IPS DF 4.7 (cell line): ENCODE measurements at regions not wholly inside any gene's neighbourhood (a gene's known extent, or its start where the extent isn't known, plus 50 kb on each side); places are given as distances from the start of the nearest gene placed in this dataset.

Experiments
- DNase-seq: peaks from one replicate; pipeline ENCODE4 v3.0.0-alpha.2; 2013; ENCODE audit warnings: low spot score; ENCODE audit errors: extremely low read depth

DNA sequence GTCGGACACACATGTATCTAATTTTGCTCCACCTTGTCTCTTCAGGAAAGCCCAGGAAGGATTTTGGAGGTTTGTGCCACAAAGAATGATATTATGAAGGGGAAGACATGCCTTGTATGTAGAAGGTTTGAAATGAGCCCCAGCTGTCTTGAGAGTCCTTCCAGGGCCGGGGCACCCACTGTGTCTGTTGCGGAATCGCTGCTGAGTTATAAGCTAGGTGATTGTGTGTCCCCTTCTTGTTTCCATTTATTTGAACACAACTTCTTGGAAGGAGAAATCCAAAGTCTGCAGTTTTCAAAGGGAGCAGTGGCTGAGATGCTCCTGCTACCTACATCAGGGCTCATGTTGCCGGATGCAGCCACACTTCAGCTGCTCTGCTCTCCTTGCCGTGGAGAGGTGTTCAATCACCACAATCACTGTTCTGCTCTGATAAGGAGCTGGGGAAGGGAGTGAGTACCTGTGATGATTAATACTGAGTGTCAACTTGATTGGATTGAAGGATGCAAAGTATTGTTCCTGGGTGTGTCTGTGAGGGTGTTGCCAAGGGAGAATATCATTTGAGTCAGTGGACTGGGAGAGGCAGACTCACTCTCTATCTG, 828.6 kb downstream of the QKI start:
- no peak for DNase-seq

DNA sequence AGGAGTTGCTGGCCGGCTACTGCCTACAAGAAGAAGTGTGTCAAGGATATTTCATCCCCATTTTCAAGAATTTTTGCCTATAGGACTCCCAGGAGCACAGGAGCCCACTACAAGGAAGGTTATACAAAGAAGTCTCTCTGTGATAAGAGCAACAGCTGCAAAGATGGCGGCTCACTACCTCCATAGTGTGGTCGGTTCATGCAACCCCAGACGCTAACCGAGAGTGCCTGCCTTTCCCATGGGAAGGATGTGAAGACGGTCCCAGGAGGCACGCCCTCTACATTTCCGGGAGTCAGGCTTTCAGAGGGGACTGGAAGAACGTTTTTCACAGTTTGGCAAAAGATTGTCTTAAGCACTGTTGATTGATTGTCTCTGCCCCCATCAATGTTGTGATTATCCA, 816.3 kb downstream of the QKI start:
- DNase-seq: no peak

DNA sequence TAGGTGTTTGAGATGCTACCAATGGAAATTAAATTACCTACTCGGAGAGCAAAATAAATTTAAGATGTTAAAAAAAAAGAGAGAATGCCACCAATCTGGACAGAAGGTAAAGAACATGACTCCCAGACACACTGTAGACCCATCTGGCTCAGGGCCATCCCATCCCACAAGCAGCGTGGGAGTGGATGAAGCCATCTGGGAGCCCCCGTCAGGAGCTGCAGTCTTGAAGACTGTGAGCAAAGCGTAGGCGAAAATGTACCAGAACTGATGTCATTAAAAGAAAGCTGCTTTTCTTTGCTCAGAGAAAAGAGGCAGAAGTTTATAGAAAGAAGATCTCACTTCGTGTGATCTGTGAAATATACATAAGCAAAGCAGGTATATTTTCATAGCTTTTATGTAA, 815.7 kb downstream of the QKI start:
- no peak for DNase-seq

DNA sequence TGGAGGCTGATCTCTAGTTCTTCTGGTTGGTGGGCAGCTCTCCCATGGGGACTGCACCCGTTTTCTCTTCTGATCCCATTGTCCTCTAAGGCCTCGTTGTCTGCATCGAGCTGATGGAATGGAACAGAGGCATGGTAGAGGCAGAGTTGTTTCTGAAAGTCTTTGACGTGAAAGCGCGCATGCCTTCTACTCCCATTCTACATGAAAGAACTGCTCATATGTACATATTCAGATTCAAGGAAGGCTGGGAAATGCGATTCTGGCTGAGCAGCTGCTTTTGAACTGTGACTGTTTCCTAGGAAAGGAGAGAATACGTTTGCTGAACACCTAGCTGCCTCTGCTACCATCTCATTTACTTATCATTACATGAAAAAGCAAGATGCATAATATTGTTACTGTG, 815.2 kb downstream of the QKI start:
- DNase-seq: no peak

DNA sequence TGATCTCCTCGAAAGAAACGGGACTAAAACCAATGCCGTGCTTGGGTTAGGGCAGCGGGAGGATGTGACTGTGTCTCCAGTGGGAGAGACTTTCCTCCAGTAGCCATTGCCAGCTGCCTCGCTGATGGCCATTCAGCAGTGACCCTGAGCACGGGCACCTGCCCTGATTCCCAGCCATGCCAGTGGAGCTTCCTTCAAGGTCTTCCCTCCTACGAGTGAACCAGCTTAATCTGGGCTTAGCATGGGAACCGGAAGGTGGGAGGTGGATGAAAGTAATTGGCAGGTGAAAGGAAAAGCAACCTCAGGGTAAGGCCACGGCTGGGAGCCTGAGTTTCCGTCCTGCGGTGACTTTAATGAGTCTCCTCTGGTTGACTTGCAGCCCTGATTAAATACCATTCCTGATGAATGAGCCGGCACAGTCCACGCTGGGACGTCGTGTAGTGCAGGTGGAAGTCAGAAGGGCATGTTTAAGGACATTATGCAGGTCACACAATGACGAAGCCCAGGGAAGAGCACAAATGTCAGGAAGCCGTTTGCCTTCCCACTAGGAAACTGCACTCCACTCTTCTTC, 813.5 kb downstream of the QKI start:
- no peak for DNase-seq

DNA sequence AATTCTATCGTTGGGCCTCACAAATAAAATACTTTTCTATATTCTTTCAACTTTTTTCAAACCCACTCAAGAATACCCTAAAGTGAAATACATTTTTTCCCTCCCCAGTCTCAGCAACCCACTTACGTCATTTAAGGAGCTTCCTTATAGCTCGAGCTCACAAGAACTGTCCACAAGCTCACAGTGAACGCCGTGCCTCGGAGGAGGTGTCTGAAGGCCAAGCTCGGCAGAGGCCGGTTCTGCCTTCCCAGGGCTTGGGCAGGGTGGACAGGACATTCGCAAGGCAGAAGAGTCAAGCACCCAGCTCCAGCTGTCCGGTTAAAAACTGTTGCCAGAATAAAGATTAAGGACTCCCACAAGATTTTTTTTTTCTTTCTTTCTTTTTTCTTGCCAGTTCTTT, 802.3 kb downstream of the QKI start:
- DNase-seq: no peak

DNA sequence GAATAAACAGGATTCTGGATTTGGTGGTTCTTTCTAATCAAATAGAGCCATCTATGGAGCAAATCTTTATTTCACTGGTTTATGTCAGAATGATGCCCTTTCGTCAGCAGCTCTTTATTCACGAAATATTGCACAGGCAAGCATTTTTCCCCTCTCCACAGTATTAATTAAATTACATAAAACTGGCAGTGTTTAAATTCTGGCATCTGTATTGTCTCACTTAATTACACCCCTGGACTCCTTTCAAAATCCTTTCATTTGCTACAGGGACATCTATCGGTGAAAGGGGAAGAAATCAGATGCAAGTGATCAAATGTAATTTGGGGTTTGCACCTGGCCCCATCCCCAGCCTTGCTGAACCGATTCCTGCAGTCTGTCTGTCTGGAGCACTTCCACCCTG, 801.9 kb downstream of the QKI start:
- DNase-seq: no peak

DNA sequence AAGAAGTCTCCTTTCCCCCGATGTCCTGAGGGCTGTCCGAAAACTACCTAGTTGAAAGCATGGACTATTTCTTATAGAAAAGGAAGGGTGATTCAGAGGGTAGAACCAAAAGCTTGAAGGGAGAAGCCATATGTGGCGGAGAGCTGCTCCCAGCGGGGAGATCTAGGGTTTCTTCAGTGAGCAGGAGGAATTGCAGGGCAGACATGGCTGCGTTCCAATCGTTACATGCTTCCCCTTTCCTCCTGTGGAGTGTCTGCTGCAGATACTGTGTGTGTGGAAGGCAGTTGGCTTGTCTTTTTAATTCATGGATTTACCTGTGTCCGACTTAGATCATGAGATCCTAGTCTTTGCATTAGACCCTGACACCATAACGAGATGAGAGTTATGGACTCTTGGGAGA, 799.5 kb downstream of the QKI start:
- no peak for DNase-seq

DNA sequence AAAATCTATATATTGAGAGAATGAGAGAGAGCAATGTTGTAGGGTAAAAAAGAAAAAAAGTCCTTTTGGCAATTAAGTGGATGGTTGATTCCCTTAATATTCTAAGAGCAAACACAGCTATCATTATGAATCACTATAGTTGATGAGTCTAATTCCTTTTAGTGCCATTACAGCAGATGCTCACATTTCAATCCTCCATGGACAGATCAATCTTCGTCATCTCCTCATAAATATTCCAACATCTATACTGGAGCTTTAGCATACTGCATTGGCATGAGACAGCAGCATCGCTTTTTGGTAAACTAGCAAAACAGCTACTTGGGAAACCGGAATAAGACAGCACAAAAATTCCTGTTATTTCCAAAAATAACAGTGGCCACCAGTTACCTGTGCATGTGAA, 796.7 kb downstream of the QKI start:
- DNase-seq: no peak

DNA sequence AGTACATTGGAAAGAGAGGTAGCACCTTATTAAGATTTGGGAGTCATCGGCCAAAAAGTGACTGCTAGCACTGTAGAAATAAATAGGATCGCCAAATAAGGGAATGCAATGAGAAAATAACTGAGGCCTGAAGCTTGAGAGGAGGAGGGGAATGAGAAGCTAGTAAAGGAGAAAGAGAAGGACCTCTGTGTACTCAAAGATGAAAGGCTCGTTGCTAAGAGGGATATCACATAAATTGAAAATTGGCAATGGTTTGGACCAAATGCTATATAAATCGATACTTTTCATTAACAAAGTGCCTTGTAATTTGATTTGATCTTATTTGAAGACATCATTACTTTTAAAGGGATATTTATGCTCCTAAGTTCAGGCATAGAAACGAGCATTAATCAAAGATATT, 796.3 kb downstream of the QKI start:
- DNase-seq: no peak

DNA sequence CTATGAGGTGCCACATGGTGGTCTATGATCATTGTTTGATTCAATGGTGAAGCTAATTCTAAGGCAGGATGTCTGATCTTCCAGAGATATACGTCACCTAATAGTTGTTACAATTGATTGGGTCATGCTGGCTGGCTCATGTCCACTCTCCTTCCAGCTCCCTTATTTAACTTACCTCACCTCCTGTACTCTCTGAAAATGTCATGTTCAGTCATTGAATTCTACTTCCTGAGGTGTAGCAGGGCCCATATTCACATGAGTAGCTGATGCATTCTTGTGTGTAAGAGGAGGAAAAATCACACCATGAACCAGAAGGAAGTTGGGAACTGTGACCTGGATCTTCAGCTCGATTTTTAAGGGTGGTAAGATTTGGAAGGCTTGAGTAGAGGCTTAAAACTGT, 795.8 kb downstream of the QKI start:
- DNase-seq: no peak

DNA sequence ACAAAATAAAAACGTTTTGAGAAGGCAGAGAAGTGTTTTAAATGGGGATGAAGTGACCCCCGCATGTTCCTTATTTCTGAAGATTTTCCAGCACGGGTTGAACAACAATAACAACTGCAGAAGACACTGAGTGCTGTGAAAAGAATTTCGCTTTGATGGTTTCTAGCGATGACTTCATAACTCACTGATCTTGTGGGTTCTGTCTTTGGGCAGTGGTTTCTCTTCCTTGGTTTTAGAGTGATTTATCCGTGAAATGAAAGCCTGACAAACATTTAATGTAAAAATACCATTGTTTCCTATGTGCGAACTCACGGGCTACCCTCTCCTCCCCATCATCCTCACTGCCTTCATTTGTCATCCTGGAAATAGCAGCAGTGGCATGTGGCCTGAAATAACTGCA, 793.9 kb downstream of the QKI start:
- no peak for DNase-seq

DNA sequence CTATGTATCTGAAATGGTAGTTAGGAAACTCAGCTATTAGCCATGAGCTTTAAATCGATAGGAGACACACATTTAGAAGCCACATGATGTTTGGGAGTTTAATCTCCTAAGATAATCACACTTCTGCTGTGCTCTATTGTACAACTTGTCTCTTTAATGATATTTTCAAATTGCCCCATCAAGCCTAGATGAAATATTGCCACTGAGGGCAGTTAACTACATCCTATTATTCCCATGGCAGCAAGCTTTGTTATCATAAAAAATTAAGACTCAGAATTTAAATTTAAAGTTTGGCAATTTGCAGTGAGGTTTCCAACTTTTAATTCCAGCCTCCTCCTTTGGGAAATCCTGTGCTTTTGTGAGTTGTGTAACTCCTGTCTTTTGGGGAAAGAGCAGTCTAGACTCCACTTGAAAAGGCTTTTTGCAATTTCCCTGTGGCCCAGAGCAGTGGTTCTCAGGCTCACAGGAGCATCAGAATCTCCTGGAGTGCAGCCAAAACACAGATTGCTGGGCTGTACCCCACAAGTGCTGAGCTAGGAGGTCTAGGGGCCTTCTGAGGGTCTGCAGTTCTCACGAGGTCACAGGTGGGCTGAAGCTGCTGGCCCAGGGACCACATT, 792.4 kb downstream of the QKI start:
- DNase-seq: no peak

DNA sequence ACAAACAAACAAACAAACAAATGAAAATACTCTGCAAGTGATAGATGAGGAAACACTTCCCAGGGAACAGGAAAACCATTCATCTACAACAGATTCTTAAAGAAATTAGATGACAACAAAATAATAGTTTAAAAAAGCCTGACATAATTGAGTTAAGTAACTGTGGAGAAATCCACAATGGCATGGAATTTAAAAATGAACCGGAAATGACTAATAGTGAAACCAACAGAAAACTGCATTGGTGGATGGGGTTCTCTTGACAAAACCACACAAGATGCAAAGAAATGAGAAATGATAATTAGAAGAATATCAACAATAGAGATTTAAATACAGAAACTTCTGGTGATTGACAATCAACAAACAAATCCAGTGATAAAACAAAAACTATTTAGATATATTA, 785.6 kb downstream of the QKI start:
- DNase-seq: no peak

DNA sequence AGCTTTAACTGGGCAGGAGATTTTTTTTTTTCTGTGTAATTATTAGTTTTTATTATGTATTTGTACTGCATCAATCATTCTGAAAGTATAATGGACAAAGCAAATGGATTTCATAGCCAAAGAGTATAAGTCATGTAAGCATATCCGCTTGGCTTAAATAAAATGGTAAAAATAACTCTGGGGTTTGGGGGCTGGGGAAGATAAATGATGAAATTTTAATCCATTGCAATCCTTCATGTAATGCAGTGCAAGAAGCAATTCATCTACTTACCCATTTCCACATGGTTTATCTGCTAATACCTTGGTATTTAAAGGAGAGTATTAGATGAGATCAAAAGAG, 781.4 kb downstream of the QKI start:
- no peak for DNase-seq

DNA sequence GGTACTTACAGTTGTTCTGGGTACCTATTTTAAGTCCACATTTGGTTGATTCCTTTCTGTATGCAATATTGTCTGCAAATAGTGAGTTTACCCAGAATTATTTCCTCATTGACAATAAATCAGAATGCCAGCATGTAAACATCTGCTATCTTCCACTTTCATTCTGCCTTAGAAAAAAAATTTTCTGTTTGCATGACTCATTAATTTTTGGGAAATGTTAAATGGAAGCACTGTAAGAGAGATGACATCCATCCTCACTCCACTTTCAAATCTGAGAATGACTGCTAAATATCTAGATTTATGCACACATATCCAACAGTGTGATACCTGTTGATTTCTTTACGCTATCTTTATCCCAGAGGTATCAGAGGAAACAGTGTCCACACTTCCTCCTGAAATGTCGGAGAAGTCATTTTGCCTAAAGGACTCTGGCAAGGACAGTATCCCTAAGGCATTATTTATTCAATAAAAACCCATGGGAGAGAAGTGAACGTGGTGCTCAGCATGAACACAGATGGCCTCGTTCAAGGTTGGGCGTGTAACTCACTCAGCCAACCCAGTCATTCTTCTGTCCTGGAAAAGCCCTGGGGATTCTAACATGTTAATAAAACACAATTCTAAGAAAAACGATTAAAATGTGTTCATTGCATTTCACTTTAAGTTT, 780.9 kb downstream of the QKI start:
- no peak for DNase-seq

DNA sequence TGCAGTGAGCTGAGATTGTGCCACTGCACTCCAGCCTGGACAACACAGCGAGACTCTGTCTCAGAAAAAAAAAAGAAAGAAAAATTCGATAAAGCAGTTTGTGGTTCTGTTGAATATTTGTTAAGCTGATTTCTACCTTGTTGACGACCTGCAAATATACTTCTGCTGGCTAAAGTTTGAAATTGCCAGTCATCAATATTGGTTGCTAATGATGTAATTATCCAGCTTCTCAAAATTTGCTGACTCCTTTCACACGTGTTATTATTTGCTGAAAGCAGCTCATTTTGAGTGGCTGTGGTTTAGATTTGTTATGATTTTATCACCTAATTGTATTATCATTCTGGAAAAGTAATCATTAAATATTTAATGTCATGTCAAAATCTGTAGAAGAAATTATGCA, 774.3 kb downstream of the QKI start:
- no peak for DNase-seq

DNA sequence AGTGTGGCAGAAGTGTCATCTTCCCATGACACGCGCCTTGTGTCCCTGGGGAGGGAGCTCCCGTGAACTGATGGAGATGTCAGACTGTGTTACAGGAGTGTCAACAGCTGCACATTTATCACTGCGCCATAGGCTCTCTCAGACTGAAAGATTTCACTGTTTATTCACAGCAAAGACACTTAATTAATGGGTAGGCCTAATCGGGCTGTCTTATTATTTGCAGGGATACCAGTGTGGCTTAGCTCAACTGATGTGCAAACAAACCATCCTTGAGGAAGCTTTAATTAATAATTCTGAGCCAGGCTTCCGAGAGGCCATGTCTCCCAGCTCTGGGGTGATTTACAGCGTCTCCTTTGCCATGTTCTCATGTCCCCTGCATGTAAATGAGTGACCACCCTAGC, 771.0 kb downstream of the QKI start:
- DNase-seq: no peak

DNA sequence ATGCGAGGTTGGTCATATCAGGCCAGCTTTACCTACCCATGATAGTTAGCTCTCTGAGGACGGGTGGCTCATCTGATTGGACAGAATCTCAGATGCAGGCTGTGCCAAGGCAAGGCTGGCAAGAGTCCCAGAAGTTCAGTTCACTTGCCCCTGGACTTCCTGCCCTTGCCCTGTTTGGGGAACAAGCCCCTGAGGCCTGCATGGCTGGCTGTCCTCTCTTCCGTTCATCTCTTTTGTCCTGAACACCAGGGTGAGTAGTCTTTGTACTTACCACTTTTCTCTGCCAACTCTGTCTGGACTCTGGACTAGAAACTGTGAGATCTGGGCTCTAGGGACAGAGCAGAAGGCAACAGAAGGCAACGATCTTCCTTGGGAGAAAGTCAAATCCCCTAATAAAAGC, 769.9 kb downstream of the QKI start:
- no peak for DNase-seq

DNA sequence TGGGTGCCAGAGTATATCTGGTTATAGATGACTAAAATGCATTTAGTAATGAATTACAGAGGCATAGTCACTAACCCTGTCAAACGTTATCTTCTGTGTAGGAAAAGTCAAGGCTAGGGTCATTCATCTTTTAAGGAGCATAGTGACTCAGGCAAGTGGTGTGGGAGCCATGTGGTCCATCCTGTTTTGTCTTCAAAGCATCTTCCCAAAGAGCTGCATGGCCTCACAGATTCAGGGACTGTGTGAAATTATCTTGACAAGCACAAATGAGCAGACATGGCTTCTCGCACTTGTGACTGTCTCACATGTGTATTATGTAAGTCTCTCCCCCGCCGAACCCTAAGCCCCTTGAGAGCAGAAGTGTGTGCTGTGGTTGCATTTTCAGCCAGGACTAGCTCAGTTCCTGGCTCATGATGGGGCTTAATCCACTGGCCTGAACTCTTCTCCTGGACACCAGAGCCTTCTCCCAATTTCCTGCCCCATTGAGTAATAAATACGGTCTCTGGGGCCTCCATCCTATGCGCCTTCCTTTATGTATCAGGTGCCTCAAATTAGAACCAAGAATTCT, 769.1 kb downstream of the QKI start:
- DNase-seq: no peak

DNA sequence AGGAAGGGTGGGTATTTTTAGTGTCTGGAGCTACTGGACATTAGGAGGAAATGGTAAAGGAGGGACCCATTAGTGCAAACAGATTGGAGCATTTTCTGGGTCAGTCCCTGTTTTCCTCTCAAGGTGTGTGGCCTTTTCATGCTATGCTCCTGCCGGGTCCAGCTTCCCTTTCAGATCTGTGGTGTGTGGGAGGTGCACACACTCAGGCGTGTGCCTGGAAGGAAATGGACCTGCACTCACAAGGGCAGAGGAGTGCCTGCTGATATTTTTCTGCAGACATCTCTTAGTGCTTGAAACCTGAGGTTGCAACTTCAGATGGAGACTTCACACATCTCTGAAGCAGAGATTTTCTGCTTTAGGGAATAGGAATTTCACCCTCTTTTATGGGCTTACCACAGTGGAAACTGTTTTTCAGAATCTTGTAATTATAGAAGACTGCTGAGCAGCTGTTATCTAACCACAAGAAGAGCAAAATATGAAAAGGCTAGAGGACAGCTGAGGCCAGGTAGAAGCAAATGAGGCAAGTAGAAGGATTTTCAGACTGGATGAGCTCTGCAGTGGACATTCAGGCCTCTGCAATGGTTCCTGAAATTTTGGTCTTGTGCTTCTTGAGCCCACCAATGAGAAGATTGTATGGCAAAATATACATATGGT, 764.3 kb downstream of the QKI start:
- DNase-seq: no peak

DNA sequence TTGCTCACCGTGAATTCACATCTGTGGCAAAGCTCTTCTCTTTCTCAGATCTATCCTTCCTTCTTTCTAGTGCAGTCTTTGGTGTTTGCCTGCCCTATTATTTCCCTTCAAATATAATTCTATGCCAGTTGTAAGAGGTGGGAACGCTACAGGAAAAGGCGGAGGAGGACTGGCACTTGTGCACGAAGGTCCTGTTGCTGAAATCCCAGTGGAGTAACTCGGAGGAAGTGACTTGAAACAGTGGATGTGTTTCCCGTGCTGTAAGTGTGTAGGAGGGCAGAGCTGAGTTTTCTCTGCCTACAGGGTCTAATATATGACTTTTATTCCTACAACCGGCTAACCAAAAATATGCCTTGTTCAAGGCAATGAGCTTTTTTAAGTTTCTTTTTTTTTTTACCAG, 754.8 kb downstream of the QKI start:
- no peak for DNase-seq
